ENCODE measurements at regions not wholly inside any gene's neighbourhood (a gene's known extent, or its start where the extent isn't known, plus 50 kb on each side); places are given as distances from the start of the nearest gene placed in this dataset.

GRCh38 chr5:175281257-175281656 lies 162.7 kb downstream of the DRD1 start:
- Histone ChIP-seq H3K36me3 (ENCODE audit: control insufficient read depth, insufficient read depth, low read length) (no peaks in the 10 kb centered on the region), H3K4me3 (ENCODE audit: low read depth, low read length) (no peak overlapping the region), H3K27me3 (ENCODE audit: control insufficient read depth, insufficient read depth, low read length) (no peaks in the 10 kb centered on the region)
- no peak for FAIRE-seq
- TF ChIP-seq CTCF (IDR thresholded peaks at IDR 0.05; ENCODE audit: insufficient read depth, low read length, severe bottlenecking): no peak
- DNase-seq (ENCODE audit: low read depth): no peak

GRCh38 chr5:175279506-175279905 lies 164.5 kb downstream of the DRD1 start:
- Histone ChIP-seq H3K36me3 (ENCODE audit: control insufficient read depth, insufficient read depth, low read length) (no peaks in the 10 kb centered on the region), H3K4me3 (ENCODE audit: low read depth, low read length) (no peak overlapping the region), H3K27me3 (ENCODE audit: control insufficient read depth, insufficient read depth, low read length) (no peaks in the 10 kb centered on the region)
- TF ChIP-seq CTCF (IDR thresholded peaks at IDR 0.05; ENCODE audit: insufficient read depth, low read length, severe bottlenecking): no peak
- FAIRE-seq (no peak), DNase-seq (ENCODE audit: low read depth) (no peak)

- Histone ChIP-seq H3K36me3 (ENCODE audit: control insufficient read depth, insufficient read depth, low read length) (no peaks in the 10 kb centered on the region), H3K4me3 (ENCODE audit: low read depth, low read length) (no peak overlapping the region), H3K27me3 (ENCODE audit: control insufficient read depth, insufficient read depth, low read length) (no peaks in the 10 kb centered on the region)
- no peak for TF ChIP-seq CTCF (IDR thresholded peaks at IDR 0.05; ENCODE audit: insufficient read depth, low read length, severe bottlenecking)
- no peak for DNase-seq (ENCODE audit: low read depth)
- FAIRE-seq: no peak
Measured at GRCh38 chr5:175275748-175276147, 168.2 kb downstream of the DRD1 start.

GRCh38 chr5:175275097-175275496 lies 168.9 kb downstream of the DRD1 start:
- FAIRE-seq (no peak), DNase-seq (ENCODE audit: low read depth) (no peak)
- H3K27me3 ChIP-seq (ENCODE audit: control insufficient read depth, insufficient read depth, low read length): no peaks in the 10 kb centered on the region
- H3K36me3 ChIP-seq (ENCODE audit: control insufficient read depth, insufficient read depth, low read length): no peaks in the 10 kb centered on the region
- TF ChIP-seq CTCF (IDR thresholded peaks at IDR 0.05; ENCODE audit: insufficient read depth, low read length, severe bottlenecking): no peak
- H3K4me3 ChIP-seq (ENCODE audit: low read depth, low read length): no peak overlapping the region

GRCh38 chr5:175274171-175274570 lies 169.8 kb downstream of the DRD1 start:
- DNase-seq (ENCODE audit: low read depth) (no peak), FAIRE-seq (no peak)
- no peak for TF ChIP-seq CTCF (IDR thresholded peaks at IDR 0.05; ENCODE audit: insufficient read depth, low read length, severe bottlenecking)
- H3K4me3 ChIP-seq (ENCODE audit: low read depth, low read length): no peak overlapping the region
- H3K27me3 ChIP-seq (ENCODE audit: control insufficient read depth, insufficient read depth, low read length): no peaks in the 10 kb centered on the region
- H3K36me3 ChIP-seq (ENCODE audit: control insufficient read depth, insufficient read depth, low read length): no peaks in the 10 kb centered on the region

GRCh38 chr5:175264406-175264805 lies 179.6 kb downstream of the DRD1 start:
- peaks cover 2% of the 10 kb centered on the region for H3K27me3 ChIP-seq (ENCODE audit: control insufficient read depth, insufficient read depth, low read length)
- TF ChIP-seq CTCF (IDR thresholded peaks at IDR 0.05; ENCODE audit: insufficient read depth, low read length, severe bottlenecking): no peak
- no peaks in the 10 kb centered on the region for H3K36me3 ChIP-seq (ENCODE audit: control insufficient read depth, insufficient read depth, low read length)
- no peak overlapping the region for H3K4me3 ChIP-seq (ENCODE audit: low read depth, low read length)
- DNase-seq (ENCODE audit: low read depth) (no peak), FAIRE-seq (no peak)
